Heart right ventricle (tissue), 16 donors: ENCODE measurements at regions not wholly inside any gene's neighbourhood (a gene's known extent, or its start where the extent isn't known, plus 50 kb on each side); places are given as distances from the start of the nearest gene placed in this dataset.

Experiments
- ATAC-seq, 8 donors: fragments of 200-7000 bp; cut with Tn5 transposase; one replicate each; pipeline ENCODE4 v1.9.1; 2020; ENCODE audit warnings: mild to moderate bottlenecking in 8 of 8, moderate library complexity in 8 of 8, moderate number of reproducible peaks in 1 of 8
- DNase-seq, 2 donors: peaks; one replicate each; pipeline ENCODE4 v3.0.0-alpha.2; 2020
- H3K27ac ChIP-seq, 10 donors: fragments of 200-600 bp; sonication (generic) in 2 of 10; one replicate each; pipeline versions ENCODE4 v1.5.0 to v1.8.0; 2020 to 2022; ENCODE audit warnings: mild to moderate bottlenecking in 3 of 10
- H3K27me3 ChIP-seq, 7 donors: fragments of 200-600 bp; one replicate each; pipeline ENCODE4 v1.8.0; 2021 to 2022; ENCODE audit warnings: mild to moderate bottlenecking in 2 of 7
- H3K36me3 ChIP-seq, 9 donors: fragments of 200-600 bp; sonication (generic) in 1 of 9; one replicate each; pipeline versions ENCODE4 v1.5.0 to v1.8.0; 2020 to 2022; ENCODE audit warnings: mild to moderate bottlenecking in 2 of 9
- H3K4me1 ChIP-seq, 9 donors: fragments of 200-600 bp; sonication (generic) in 1 of 9; one replicate each; pipeline versions ENCODE4 v1.5.0 to v1.8.0; 2020 to 2022; ENCODE audit warnings: mild to moderate bottlenecking in 4 of 9
- H3K4me3 ChIP-seq, 10 donors: fragments of 200-600 bp; sonication (generic) in 2 of 10; one replicate each; pipeline versions ENCODE4 v1.5.0 to v1.8.0; 2020 to 2022; ENCODE audit warnings: mild to moderate bottlenecking in 7 of 10, moderate library complexity in 2 of 10
- H3K9me3 ChIP-seq, 11 donors: fragments of 200-600 bp in 10 of 11; sonication (generic) in 2 of 11; one replicate each; pipeline versions ENCODE4 v1.5.0 to v1.8.0; 2013 to 2022; ENCODE audit warnings: mild to moderate bottlenecking in 2 of 11, control low read depth in 1 of 11, moderate library complexity in 1 of 11
- WGBS, 2 donors: extraction: QIAGEN DNeasy Blood & Tissue Kit; methylation state at CpG; one replicate each; pipeline ENCODE4 v1.1.7; 2013; ENCODE audit warnings: inconsistent platforms in 1 of 2; 5-methylcytosine and 5-hydroxymethylcytosine counted together
- intact Hi-C, 10 donors: fragments of 100-400 bp; cut with DNase I; formaldehyde crosslinking; loops; one replicate each; pipeline versions ENCODE4 v1.11.1 to v1.14.2; 2022
- TF ChIP-seq, protein P1 (sequence below), 9 donors: fragments of 200-600 bp; sonication (generic) in 2 of 9; IDR thresholded peaks; one replicate each; pipeline versions ENCODE4 v1.5.0 to v1.8.0; 2021 to 2022; ENCODE audit warnings: antibody characterized with exemption in 9 of 9, mild to moderate bottlenecking in 5 of 9, moderate library complexity in 1 of 9
- donor health status: Arrhythmogenic right ventricular cardiomyopathy.
- donor health status: ischemic (EF 13 %, LVEDD 7.1; RV severe dilation, severe dysfunction).
- donor health status: healthy with polysubstance abuse.
- donor health status: DM: no; HTN: yes; CAD: no.
- donor health status: DM: no; HTN: no; CAD: no.
- donor health status: ischemic (EF 25% LVEDD 6.9; RV normal size, moderate dysfunction).
- donor health status: ischemic (EF 25% LVEDD 5.7; RV mildly dilated, moderate dysfunction).
- donor health status: healthy.
- donor health status: DM: yes; HTN: yes; CAD: no.
- donor health status: Ischemic cardiomyopathy.
- donor health status: ischemic (EF 35%, LVEDD 5.7; RV mildly dilated, moderate dysfunction).
- donor health status: nonischemic (EF 11% LVEDD 7.7; RV severe dilation, severe dysfunction).
- donor health status: DM: yes; HTN: yes; CAD: no.
- donor health status: PGD.
- donor health status: ischemic (EF 29% LVEDD 5.4; RV normal size, mild dysfunction).
- donor health status: nonischemic (EF 23%, LVEDD 6.1; RV moderate dilation, normal function).

GRCh38 chr5:170440771-170441392, 51.7 kb upstream of the KCNMB1 start:
- ATAC-seq (no peak), DNase-seq (no peak)
- Histone ChIP-seq H3K4me1 (no peaks in the 10 kb centered on the region), H3K27me3 (no peaks in the 10 kb centered on the region), H3K36me3 (no peaks in the 10 kb centered on the region), H3K4me3 (no peak overlapping the region), H3K9me3 (no peaks in the 10 kb centered on the region), H3K27ac (no peak overlapping the region)
- intact Hi-C loops = loop anchor here in 1 of 10 donors (5.0 kb wide), 1 partner anchor 171 kb away; no protein-coding TSS in a partner anchor
- TF ChIP-seq, protein P1, sequence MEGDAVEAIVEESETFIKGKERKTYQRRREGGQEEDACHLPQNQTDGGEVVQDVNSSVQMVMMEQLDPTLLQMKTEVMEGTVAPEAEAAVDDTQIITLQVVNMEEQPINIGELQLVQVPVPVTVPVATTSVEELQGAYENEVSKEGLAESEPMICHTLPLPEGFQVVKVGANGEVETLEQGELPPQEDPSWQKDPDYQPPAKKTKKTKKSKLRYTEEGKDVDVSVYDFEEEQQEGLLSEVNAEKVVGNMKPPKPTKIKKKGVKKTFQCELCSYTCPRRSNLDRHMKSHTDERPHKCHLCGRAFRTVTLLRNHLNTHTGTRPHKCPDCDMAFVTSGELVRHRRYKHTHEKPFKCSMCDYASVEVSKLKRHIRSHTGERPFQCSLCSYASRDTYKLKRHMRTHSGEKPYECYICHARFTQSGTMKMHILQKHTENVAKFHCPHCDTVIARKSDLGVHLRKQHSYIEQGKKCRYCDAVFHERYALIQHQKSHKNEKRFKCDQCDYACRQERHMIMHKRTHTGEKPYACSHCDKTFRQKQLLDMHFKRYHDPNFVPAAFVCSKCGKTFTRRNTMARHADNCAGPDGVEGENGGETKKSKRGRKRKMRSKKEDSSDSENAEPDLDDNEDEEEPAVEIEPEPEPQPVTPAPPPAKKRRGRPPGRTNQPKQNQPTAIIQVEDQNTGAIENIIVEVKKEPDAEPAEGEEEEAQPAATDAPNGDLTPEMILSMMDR (IDR thresholded peaks at IDR 0.05) = no peak
- WGBS, 2 donors = 76 to 82% methylated on average over 9 of the region's 9 CpGs

GRCh38 chr5:170439944-170440269, 50.7 kb upstream of the KCNMB1 start:
- DNase-seq = no peak
- Histone ChIP-seq H3K36me3 (no peaks in the 10 kb centered on the region), H3K4me1 (no peaks in the 10 kb centered on the region), H3K4me3 (no peak overlapping the region), H3K9me3 (no peaks in the 10 kb centered on the region), H3K27me3 (peaks cover 0 to 4% (median 0%) of the 10 kb centered on the region in 7 donors), H3K27ac (no peak overlapping the region)
- intact Hi-C loops = loop anchor here in 5 of 10 donors (5.0 to 10.0 kb wide), 5 partner anchors 172 to 895 kb away; no protein-coding TSS in a partner anchor
- TF ChIP-seq, protein P1 (IDR thresholded peaks at IDR 0.05) = no peak
- WGBS, 2 donors = 92 to 96% methylated on average over 8 of the region's 8 CpGs
- ATAC-seq = no peak

DNA sequence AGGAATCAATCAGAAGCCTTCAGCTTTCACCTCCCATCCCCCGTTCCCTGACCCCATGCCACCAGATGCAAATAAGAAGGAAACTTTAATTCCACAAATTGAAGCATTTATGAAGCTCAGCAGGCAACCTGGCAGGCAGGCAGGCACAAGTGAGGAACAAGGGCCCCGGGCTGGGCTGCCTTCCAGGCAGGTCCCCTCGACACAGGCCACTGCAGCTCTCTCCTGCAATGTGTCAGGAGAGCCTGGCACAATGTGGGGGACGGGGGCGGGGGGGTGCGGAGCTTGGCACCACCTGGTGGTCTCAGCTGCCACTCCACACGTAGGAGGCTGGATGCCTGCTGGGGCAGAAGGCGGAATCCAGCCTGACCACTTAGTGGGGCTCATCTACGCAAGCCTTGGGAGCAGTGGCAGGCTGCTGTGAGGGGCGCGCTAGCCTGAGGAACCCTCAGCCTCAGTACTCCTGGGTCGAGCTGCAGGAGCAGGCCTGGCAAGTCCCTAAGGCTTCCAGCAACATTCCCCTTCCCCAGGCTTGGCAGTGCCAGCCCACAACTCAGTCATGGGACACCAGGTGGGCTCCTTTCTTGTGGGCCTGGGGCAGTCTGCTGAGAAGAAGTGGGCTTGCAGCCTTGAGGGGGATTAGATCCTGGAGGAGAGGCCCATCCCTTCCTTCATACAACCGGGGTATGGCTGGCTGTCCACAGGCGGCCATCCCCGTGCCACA, 50.2 kb upstream of the KCNMB1 start:
- H3K27ac ChIP-seq = no peak overlapping the region
- WGBS, 2 donors = 86 to 92% methylated on average over 15 of the region's 15 CpGs
- H3K4me1 ChIP-seq = no peaks in the 10 kb centered on the region
- TF ChIP-seq, protein P1 (IDR thresholded peaks at IDR 0.05) = no peak
- intact Hi-C loops = loop anchor here in 4 of 10 donors (5.0 to 10.0 kb wide), 4 partner anchors 188 to 895 kb away; no protein-coding TSS in a partner anchor
- DNase-seq (no peak), ATAC-seq (no peak)
- H3K27me3 ChIP-seq = peaks cover 0 to 4% (median 0%) of the 10 kb centered on the region in 7 donors
- H3K9me3 ChIP-seq = no peaks in the 10 kb centered on the region
- H3K36me3 ChIP-seq = no peaks in the 10 kb centered on the region
- H3K4me3 ChIP-seq = no peak overlapping the region
